ENCODE measurements at regions not wholly inside any gene's neighbourhood (a gene's known extent, or its start where the extent isn't known, plus 50 kb on each side); places are given as distances from the start of the nearest gene placed in this dataset.
"Not testable (repeated sequence)": the region's sequence is repeated elsewhere in the genome, so short reads cannot be mapped to it uniquely, and the experiment has no call there.

- Mint-ChIP-seq H3K36me3 (ENCODE audit: low read depth) (no peaks in the 10 kb centered on the region), H3K4me3 (no peak overlapping the region), H3K9me3 (peaks cover 24% of the 10 kb centered on the region), H3K27me3 (ENCODE audit: insufficient read depth) (no peaks in the 10 kb centered on the region), H3K4me1 (ENCODE audit: low read depth) (no peaks in the 10 kb centered on the region), H3K27ac (no peak overlapping the region)
- TF ChIP-seq CTCF (IDR thresholded peaks at IDR 0.05) = no peak
- DNase-seq = no peak
Measured at GRCh38 chr7:145831616-145832206, 284.9 kb upstream of the CNTNAP2 start.

GRCh38 chr7:145817687-145818086 is 298.9 kb upstream of the CNTNAP2 start:
- no peak overlapping the region for H3K4me3 Mint-ChIP-seq
- H3K9me3 Mint-ChIP-seq = peaks cover 46% of the 10 kb centered on the region
- no peak for TF ChIP-seq CTCF (IDR thresholded peaks at IDR 0.05)

GRCh38 chr7:145812218-145812617 is 304.4 kb upstream of the CNTNAP2 start:
- peaks cover 30% of the 10 kb centered on the region for H3K9me3 Mint-ChIP-seq
- TF ChIP-seq CTCF (IDR thresholded peaks at IDR 0.05) = no peak
- no peak for DNase-seq
- no peak overlapping the region for H3K27ac Mint-ChIP-seq
- no peaks in the 10 kb centered on the region for H3K27me3 Mint-ChIP-seq (ENCODE audit: insufficient read depth)
- H3K4me1 Mint-ChIP-seq (ENCODE audit: low read depth) = no peaks in the 10 kb centered on the region
- no peak overlapping the region for H3K4me3 Mint-ChIP-seq
- H3K36me3 Mint-ChIP-seq (ENCODE audit: low read depth) = 0 out of 2 replicates have a peak, but pooled peaks cover 3% of the 10 kb centered on the region

More at GRCh38 chr7:145817687-145818086, 298.9 kb upstream of the CNTNAP2 start:
- Mint-ChIP-seq H3K36me3 (ENCODE audit: low read depth) (0 out of 2 replicates have a peak, but pooled peaks cover 11% of the 10 kb centered on the region), H3K4me1 (ENCODE audit: low read depth) (no peaks in the 10 kb centered on the region), H3K27ac (no peak overlapping the region), H3K27me3 (ENCODE audit: insufficient read depth) (no peaks in the 10 kb centered on the region)
- no peak for DNase-seq

- H3K9me3 Mint-ChIP-seq = peaks cover 29% of the 10 kb centered on the region
- H3K4me1 Mint-ChIP-seq (ENCODE audit: low read depth); H3K4me3 Mint-ChIP-seq; DNase-seq; H3K36me3 Mint-ChIP-seq (ENCODE audit: low read depth); H3K27me3 Mint-ChIP-seq (ENCODE audit: insufficient read depth); H3K27ac Mint-ChIP-seq: not testable (repeated sequence)
Measured at GRCh38 chr7:145805496-145805895, 311.1 kb upstream of the CNTNAP2 start.

GRCh38 chr7:145797507-145797906 is 319.1 kb upstream of the CNTNAP2 start:
- H3K9me3 Mint-ChIP-seq = peaks cover 20% of the 10 kb centered on the region
- H3K4me3 Mint-ChIP-seq = no peak overlapping the region
- no peak for DNase-seq
- H3K27ac Mint-ChIP-seq = no peak overlapping the region
- no peaks in the 10 kb centered on the region for H3K4me1 Mint-ChIP-seq (ENCODE audit: low read depth)
- no peaks in the 10 kb centered on the region for H3K36me3 Mint-ChIP-seq (ENCODE audit: low read depth)
- no peak for TF ChIP-seq CTCF (IDR thresholded peaks at IDR 0.05)
- no peaks in the 10 kb centered on the region for H3K27me3 Mint-ChIP-seq (ENCODE audit: insufficient read depth)

- Mint-ChIP-seq H3K4me1 (ENCODE audit: low read depth) (no peaks in the 10 kb centered on the region), H3K36me3 (ENCODE audit: low read depth) (no peaks in the 10 kb centered on the region), H3K4me3 (no peak overlapping the region), H3K27ac (no peak overlapping the region), H3K9me3 (peaks cover 20% of the 10 kb centered on the region), H3K27me3 (ENCODE audit: insufficient read depth) (no peaks in the 10 kb centered on the region)
- no peak for DNase-seq
- TF ChIP-seq CTCF (IDR thresholded peaks at IDR 0.05) = no peak
Measured at GRCh38 chr7:145795132-145795531, 321.5 kb upstream of the CNTNAP2 start.

Measured in HFFc6 (cell line).